ENCODE measurements at regions not wholly inside any gene's neighbourhood (a gene's known extent, or its start where the extent isn't known, plus 50 kb on each side); places are given as distances from the start of the nearest gene placed in this dataset.

DNA sequence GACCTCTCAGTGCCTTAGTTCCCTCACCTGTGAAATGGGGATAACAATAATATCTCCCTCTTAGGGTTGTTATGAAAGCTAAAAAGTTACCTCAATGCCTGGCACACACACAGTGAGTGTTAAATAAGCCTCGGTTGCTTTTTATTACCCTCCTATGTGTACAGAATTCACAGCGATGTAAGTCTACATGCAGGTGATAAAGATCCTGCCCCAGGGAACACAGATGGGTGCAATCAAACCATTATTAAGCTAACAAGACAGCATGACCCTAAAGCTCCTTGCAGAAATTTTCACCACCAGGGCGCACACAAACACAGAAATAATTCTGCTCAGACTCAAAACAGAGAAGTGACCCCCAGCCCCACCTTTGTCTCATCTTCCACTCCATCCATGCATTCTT lies 261.9 kb downstream of the SNX10 start:
- no peak overlapping the region for H3K4me3 Mint-ChIP-seq
- no peaks in the 10 kb centered on the region for H3K36me3 Mint-ChIP-seq (ENCODE audit: low read depth)
- no peaks in the 10 kb centered on the region for H3K9me3 Mint-ChIP-seq
- no peak for DNase-seq (ENCODE audit: low spot score)
- no peaks in the 10 kb centered on the region for H3K4me1 Mint-ChIP-seq (ENCODE audit: low read depth)
- peaks cover 18% of the 10 kb centered on the region for H3K27me3 Mint-ChIP-seq (ENCODE audit: low read depth)
- H3K27ac Mint-ChIP-seq = no peak overlapping the region

DNA sequence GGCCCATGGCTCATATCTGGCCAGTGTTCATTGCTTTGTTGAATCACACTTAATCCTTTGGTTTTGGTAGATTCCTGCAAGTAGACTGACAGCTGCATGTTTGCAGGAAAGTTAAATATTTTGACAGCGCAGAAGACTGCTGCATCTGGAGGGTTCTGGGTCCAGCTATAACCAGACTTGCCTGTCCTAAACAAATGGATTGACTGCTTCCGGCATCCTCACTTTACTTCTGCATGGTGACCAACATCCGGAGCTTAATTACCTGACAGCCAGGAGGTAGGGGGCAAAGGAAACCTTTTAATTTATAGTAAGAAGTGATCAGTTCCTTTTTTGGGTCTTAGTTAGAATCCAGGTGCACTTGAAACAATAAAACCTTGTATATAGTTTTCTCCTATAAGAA lies 263.3 kb downstream of the SNX10 start:
- Mint-ChIP-seq H3K36me3 (ENCODE audit: low read depth) (no peaks in the 10 kb centered on the region), H3K9me3 (no peaks in the 10 kb centered on the region), H3K27me3 (ENCODE audit: low read depth) (peaks cover 22% of the 10 kb centered on the region), H3K27ac (no peak overlapping the region), H3K4me3 (no peak overlapping the region), H3K4me1 (ENCODE audit: low read depth) (no peaks in the 10 kb centered on the region)
- no peak for DNase-seq (ENCODE audit: low spot score)

DNA sequence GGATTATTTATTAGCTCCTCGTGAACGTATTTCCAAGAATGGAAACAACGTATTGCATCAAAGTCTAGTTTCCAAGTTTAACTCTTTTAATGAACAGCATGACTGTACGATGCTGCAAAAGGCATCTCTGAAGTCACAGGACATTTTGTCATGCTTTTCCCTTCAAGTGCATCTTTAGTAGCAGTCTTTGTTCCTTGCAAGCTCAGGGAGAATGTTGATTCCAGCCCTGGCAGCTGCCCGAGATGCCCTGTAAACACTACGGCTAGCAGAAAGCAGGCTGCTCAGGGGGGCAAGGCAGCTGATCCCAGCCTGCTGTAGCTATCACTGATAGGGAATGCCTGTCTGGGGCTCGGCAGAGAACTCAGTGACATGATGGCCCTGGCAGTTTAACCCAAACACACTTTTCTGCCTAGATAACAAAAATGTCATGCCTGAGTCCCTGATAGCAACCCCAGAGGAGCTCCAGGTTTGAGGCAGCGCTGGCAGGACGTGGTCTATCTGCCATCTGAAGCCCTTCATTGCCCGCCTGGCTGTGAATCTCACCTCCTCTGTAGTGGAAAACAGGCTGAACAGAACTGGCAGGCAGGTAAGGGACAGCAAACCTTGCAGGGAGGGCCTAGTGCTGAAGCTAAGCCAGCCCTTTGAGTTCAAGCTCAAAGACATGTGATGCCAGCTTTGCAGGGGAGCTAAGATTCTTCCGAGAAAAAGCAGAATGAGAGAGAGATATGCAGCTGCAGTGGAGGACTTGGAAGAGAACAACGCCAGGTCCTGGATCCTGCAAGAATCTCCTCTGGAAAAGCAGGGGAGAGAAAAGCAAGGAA lies 264.6 kb downstream of the SNX10 start:
- peaks cover 22% of the 10 kb centered on the region for H3K27me3 Mint-ChIP-seq (ENCODE audit: low read depth)
- no peaks in the 10 kb centered on the region for H3K9me3 Mint-ChIP-seq
- H3K27ac Mint-ChIP-seq = no peak overlapping the region
- no peak for DNase-seq (ENCODE audit: low spot score)
- no peaks in the 10 kb centered on the region for H3K4me1 Mint-ChIP-seq (ENCODE audit: low read depth)
- H3K36me3 Mint-ChIP-seq (ENCODE audit: low read depth) = no peaks in the 10 kb centered on the region
- no peak overlapping the region for H3K4me3 Mint-ChIP-seq

DNA sequence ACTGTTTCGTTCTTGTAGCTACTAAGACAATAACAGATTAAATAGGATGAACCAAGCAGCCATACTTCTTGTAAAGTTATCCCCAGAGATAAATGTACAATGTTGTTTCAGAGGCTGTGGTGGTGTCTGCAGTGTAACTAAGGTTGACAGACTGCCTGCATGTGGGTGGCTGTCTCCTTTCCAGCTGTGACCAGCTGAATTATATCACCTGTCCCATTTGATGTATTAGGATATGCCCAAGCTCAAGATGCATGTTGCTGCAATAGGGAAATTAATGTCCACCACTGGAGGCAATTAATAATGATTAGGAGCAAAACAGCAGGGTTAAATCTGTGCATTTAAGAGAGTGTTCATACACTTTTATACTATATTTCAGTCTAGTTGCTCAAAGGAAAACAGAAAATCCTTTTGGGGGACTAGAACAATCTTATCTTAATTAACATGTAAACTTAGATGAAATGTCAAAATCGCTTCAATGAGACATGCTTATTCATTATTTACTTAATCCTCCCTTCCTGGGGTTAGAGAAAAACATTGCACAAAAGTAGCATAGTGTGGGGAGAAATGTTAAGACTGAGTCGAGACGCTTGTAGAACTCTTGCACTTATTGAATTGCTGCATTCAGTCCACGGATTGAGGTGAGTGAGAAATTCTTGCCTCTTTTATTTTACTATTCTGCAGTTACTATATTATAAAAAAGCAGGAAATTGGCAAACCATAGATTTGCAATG lies 269.0 kb downstream of the SNX10 start:
- Mint-ChIP-seq H3K36me3 (ENCODE audit: low read depth) (no peaks in the 10 kb centered on the region), H3K27me3 (ENCODE audit: low read depth) (peaks cover 4% of the 10 kb centered on the region), H3K27ac (no peak overlapping the region), H3K4me3 (no peak overlapping the region), H3K4me1 (ENCODE audit: low read depth) (no peaks in the 10 kb centered on the region), H3K9me3 (no peaks in the 10 kb centered on the region)
- DNase-seq (ENCODE audit: low spot score) = no peak

DNA sequence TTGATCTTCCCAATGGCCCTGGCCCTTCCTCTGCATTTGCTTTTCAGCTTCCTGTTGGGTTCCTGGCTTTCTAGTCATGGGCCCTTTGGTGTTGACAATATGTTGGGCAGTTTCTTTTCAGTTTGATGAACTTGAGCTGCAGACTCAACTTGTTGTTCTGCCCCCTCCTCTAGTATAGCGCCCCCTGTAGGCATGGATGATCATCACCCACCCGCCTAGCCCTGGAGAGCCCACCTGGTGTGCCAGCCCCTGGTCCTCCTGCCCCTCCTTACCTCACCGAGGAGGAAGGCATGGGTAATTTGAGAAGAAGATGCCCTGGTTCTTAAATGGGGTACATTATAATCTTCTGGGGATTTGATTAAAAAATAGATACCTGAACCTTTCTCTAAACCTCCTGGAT lies 271.2 kb downstream of the SNX10 start:
- Mint-ChIP-seq H3K27ac (no peak overlapping the region), H3K4me3 (no peak overlapping the region), H3K27me3 (ENCODE audit: low read depth) (peaks cover 4% of the 10 kb centered on the region), H3K36me3 (ENCODE audit: low read depth) (no peaks in the 10 kb centered on the region), H3K4me1 (ENCODE audit: low read depth) (no peaks in the 10 kb centered on the region), H3K9me3 (no peaks in the 10 kb centered on the region)
- DNase-seq (ENCODE audit: low spot score) = no peak

DNA sequence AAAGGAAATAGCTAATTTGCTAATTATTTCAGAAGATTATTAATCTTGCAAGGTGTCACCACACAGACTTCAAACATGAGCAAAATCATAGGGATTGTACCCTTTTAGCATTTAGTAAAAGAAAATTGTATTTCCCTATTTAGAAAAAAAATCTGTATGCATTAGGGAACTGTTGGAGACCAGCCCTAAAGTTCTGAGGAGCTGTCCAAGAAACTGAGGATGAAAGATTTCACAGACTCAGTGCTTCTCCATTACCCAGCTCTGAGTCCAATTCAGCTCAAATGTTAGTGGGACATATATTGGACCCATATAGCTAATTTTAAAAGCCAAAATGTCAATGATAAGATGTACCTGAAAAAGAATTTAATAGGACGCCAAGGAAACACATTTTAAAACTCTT lies 271.7 kb downstream of the SNX10 start:
- H3K4me1 Mint-ChIP-seq (ENCODE audit: low read depth) = no peaks in the 10 kb centered on the region
- H3K4me3 Mint-ChIP-seq = no peak overlapping the region
- DNase-seq (ENCODE audit: low spot score) = no peak
- H3K27ac Mint-ChIP-seq = no peak overlapping the region
- no peaks in the 10 kb centered on the region for H3K9me3 Mint-ChIP-seq
- H3K27me3 Mint-ChIP-seq (ENCODE audit: low read depth) = peaks cover 4% of the 10 kb centered on the region
- no peaks in the 10 kb centered on the region for H3K36me3 Mint-ChIP-seq (ENCODE audit: low read depth)

DNA sequence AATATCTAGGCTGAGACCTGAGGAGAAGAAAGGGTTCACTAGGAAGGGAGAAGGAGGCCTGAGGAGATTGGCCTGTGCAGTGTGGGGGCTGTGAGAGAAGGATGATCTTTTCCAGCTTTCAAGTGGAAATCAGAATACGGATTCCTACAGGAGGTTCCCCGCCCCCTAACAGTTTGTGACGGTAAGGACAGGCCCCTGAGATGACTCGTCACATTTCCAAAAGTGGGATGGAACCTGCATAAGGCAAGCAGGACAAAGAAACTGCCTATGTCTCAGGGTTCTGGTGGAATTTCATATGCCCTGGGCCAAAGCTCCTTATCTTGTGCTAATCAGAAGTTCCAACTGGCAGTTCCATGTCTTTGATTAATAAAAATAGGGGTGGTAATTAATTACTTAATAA lies 275.6 kb downstream of the SNX10 start:
- H3K4me3 Mint-ChIP-seq = no peak overlapping the region
- peaks cover 2% of the 10 kb centered on the region for H3K27me3 Mint-ChIP-seq (ENCODE audit: low read depth)
- no peak overlapping the region for H3K27ac Mint-ChIP-seq
- H3K36me3 Mint-ChIP-seq (ENCODE audit: low read depth) = no peaks in the 10 kb centered on the region
- no peaks in the 10 kb centered on the region for H3K4me1 Mint-ChIP-seq (ENCODE audit: low read depth)
- DNase-seq (ENCODE audit: low spot score) = no peak
- H3K9me3 Mint-ChIP-seq = no peaks in the 10 kb centered on the region

DNA sequence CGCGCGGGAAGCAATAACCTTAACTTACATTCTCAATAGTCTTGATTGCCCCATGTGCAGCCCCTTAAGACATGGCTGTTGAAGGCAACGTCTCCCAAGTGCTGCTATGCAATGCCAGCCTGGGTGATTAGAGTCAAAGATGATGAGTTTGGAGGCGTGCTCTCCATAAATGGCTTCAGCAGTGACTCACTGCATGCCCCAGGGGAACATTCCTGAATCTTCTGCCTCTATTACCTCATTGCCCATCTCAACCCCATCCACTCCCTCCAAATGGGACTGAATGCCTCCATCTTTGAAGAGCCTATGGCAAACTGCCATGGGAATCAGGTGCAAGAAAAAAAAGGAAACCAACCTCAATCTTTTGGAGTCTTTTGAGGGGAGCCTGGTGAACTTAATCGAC lies 282.8 kb downstream of the SNX10 start:
- Mint-ChIP-seq H3K27ac (no peak overlapping the region), H3K9me3 (no peaks in the 10 kb centered on the region), H3K4me1 (ENCODE audit: low read depth) (no peaks in the 10 kb centered on the region), H3K4me3 (no peak overlapping the region), H3K27me3 (ENCODE audit: low read depth) (no peaks in the 10 kb centered on the region), H3K36me3 (ENCODE audit: low read depth) (no peaks in the 10 kb centered on the region)
- no peak for DNase-seq (ENCODE audit: low spot score)

DNA sequence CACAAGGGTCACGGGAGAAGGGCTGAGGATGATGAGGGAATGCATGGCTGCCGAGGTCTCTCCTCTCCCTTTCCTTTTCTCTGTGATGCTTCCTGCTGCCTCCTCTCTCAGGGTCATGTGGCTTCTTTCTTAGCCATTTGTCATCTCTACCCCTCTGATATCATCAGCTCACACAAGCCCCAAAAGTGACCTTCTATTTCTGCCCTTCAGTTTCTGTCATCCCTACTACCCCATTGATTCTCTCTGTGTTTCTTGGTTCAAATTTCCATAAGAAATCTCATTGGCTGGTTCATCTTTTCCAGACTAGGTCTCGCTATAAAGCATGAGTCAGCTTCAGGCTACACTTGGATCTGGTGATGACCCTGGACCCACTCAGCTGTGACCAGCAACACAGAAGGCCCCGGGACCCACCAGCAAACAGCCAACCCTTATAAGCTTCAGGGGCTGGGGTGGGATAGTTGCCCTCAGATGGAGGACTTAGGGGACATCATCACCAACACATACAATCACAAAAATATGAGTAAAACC lies 284.3 kb downstream of the SKAP2 start:
- no peak overlapping the region for H3K4me3 Mint-ChIP-seq
- H3K36me3 Mint-ChIP-seq (ENCODE audit: low read depth) = no peaks in the 10 kb centered on the region
- no peak overlapping the region for H3K27ac Mint-ChIP-seq
- DNase-seq (ENCODE audit: low spot score) = no peak
- H3K4me1 Mint-ChIP-seq (ENCODE audit: low read depth) = no peaks in the 10 kb centered on the region
- H3K9me3 Mint-ChIP-seq = no peaks in the 10 kb centered on the region
- peaks cover 2% of the 10 kb centered on the region for H3K27me3 Mint-ChIP-seq (ENCODE audit: low read depth)

DNA sequence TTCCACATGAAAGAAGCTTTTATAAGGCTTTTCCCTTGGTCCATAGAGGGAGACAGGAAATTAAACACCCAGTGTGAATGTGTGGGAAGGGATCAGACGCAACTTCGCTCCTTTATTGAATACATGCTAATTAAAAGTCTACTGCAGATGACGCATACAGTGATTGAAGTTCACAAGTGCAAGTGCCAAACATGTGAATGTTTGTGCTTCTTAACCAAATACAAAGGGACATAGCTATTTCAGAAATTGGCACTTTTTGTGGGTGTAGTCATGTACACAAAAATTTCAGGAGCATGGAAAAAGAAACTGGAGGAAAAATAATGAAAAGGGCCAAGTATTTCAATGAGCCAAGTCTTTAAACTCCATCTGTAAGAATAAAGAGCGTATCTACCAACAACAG lies 283.7 kb downstream of the SKAP2 start:
- Mint-ChIP-seq H3K4me3 (no peak overlapping the region), H3K27me3 (ENCODE audit: low read depth) (peaks cover 2% of the 10 kb centered on the region), H3K9me3 (no peaks in the 10 kb centered on the region), H3K4me1 (ENCODE audit: low read depth) (no peaks in the 10 kb centered on the region), H3K36me3 (ENCODE audit: low read depth) (no peaks in the 10 kb centered on the region), H3K27ac (no peak overlapping the region)
- DNase-seq (ENCODE audit: low spot score) = no peak

DNA sequence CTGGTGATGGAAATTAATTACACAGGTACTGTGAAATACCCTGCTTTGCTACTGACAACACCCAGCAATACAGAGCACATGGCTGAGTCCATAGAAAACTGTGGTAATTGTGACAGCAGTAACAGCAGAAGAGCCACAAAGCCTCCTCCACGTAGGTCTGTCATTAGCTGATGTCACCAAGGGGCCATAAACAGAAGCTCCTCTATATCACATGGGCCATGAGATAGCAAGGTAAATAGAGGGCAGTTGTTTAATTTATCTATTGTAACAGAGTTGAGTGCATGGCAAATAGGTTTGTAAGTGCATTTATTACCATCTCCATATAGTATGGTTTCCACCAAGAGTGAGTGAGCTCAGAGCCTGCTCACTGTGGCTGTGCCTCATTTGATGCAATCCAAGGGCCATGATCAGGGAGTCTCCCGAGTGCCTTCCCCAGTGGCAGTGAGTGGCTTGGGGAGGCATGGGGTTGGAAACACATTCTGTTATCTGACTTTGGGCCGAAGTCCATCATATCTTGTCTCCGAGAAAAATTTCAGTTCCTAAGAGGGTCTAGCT lies 281.2 kb downstream of the SKAP2 start:
- H3K4me1 Mint-ChIP-seq (ENCODE audit: low read depth) = no peaks in the 10 kb centered on the region
- no peak for DNase-seq (ENCODE audit: low spot score)

DNA sequence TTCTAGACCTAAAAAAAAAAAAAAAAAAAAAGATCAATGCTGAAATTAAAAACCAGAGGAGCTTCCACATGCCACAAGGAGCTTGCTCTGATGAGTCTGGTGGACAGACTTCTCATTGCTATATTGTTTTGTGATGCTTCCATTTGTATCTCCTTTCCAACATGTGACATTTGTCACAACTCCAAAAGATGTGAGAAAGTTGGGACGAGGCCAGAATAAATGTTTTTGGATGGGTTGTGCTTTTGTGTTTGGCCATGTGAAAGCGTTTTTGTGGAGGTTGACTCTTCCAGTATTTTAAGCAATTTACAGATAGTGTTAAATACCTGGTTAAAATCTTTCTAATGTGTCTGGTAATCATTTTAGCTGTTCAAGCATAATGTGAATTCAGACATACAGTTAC lies 280.1 kb downstream of the SKAP2 start:
- no peaks in the 10 kb centered on the region for H3K4me1 Mint-ChIP-seq (ENCODE audit: low read depth)
- H3K27me3 Mint-ChIP-seq (ENCODE audit: low read depth) = peaks cover 2% of the 10 kb centered on the region
- no peak overlapping the region for H3K4me3 Mint-ChIP-seq
- H3K9me3 Mint-ChIP-seq = no peaks in the 10 kb centered on the region
- H3K27ac Mint-ChIP-seq = no peak overlapping the region
- DNase-seq (ENCODE audit: low spot score) = no peak
- no peaks in the 10 kb centered on the region for H3K36me3 Mint-ChIP-seq (ENCODE audit: low read depth)

More for the DNA sequence above, 281.2 kb downstream of the SKAP2 start:
- no peak overlapping the region for H3K27ac Mint-ChIP-seq
- H3K36me3 Mint-ChIP-seq (ENCODE audit: low read depth) = no peaks in the 10 kb centered on the region
- no peaks in the 10 kb centered on the region for H3K9me3 Mint-ChIP-seq
- H3K27me3 Mint-ChIP-seq (ENCODE audit: low read depth) = peaks cover 2% of the 10 kb centered on the region
- H3K4me3 Mint-ChIP-seq = no peak overlapping the region

DNA sequence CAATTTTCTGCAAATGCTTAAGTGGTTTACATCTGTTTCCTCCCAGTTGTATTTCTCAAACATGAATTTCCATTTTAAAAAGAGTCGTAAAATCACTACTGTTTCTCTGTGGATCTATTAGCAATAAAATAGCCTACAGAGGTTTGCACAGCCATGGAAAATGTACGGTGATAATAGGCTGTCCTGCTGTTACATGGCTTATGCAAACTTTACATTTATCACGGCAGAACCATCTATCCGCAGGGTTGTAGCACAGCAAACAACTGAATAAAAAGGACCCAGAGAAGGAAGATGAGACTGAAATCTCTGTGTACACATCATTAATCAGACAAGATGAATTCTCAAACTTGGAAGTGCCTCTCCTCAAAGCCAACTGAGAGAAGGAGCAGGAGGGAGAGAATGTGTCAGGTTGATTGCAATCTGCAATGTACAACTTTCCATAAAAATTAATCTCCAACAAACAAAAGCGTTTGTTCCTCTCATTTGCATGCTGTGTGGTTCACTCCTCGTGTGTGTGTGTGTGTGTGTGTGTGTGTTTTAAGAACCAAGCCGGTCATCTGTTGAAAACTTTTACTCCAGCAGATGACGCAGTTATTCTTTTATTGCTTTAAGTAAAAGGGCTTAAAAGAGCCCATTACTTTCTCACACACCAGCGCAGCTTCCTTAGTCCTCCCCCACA lies 279.3 kb downstream of the SKAP2 start:
- no peaks in the 10 kb centered on the region for H3K9me3 Mint-ChIP-seq
- no peak overlapping the region for H3K27ac Mint-ChIP-seq
- H3K4me1 Mint-ChIP-seq (ENCODE audit: low read depth) = no peaks in the 10 kb centered on the region
- no peak for DNase-seq (ENCODE audit: low spot score)
- H3K27me3 Mint-ChIP-seq (ENCODE audit: low read depth) = peaks cover 2% of the 10 kb centered on the region
- H3K36me3 Mint-ChIP-seq (ENCODE audit: low read depth) = no peaks in the 10 kb centered on the region
- no peak overlapping the region for H3K4me3 Mint-ChIP-seq

DNA sequence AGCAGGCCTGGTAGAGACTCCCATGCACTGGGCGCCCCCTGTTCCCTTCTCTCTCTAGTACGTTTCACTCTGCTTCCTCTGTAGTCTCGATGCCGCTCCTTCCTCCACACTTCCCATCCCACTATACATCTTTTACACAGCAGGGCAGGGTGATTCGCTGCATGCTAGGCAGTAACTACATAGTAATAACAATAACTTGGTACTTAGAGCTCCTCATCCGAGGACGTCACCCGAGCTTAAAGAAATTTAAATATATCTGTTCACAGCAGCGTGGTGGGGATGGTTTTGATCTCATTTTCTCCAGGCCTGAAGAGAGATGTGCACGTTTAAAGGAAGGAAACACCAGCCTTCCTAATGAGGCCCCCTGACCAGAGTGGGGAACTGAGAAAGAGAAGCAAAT lies 276.9 kb downstream of the SKAP2 start:
- no peak overlapping the region for H3K27ac Mint-ChIP-seq
- no peaks in the 10 kb centered on the region for H3K36me3 Mint-ChIP-seq (ENCODE audit: low read depth)
- H3K9me3 Mint-ChIP-seq = no peaks in the 10 kb centered on the region
- no peak for DNase-seq (ENCODE audit: low spot score)
- no peak overlapping the region for H3K4me3 Mint-ChIP-seq
- no peaks in the 10 kb centered on the region for H3K27me3 Mint-ChIP-seq (ENCODE audit: low read depth)
- no peaks in the 10 kb centered on the region for H3K4me1 Mint-ChIP-seq (ENCODE audit: low read depth)

Measured in T-helper 2 cell treated with Interferon-gamma antibody and Interleukin-4, amounts not matched to agents 5 μg/mL and 100 μg/mL, for 36 hours (primary cell).